ENCODE measurements at regions not wholly inside any gene's neighbourhood (a gene's known extent, or its start where the extent isn't known, plus 50 kb on each side); places are given as distances from the start of the nearest gene placed in this dataset.

DNA sequence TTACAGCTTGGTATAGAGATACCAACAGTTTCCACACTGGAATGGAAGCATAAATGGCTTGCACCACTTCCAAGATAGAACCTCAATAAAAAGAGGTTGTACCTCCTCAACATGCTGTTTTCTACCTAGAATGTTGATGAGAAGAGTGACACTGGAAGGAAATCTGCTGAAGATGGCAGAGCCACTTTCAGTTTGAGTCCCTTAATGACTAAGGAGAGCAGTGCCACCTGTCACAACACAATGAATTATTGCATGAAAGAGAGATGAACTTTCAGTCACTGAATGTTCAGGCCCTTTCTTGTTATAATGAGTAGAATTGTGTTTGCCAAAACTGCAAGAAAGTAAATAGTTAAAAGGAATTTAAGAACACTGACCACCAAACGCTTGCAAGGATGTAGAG, 958.5 kb downstream of the DTWD2 start:
- no peak for FAIRE-seq

DNA sequence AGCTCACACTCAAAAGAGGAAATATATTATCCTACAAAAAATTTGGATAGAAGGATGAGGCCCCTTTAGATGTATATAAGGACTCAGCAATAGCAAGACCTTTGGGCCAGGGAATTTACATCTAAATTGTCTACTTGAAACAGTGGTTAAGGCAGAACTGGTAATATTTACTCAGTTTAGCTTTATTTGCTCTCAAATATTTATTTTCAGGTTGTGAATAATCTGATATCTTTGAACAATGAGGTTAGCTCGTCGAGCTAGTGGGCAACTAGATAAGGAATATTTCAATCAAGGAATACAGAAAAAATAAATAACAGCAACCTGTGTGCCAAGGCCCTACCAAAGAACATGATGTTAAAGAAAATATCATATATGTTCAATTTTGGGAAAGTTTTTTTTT, 966.3 kb downstream of the DTWD2 start:
- no peak for FAIRE-seq

DNA sequence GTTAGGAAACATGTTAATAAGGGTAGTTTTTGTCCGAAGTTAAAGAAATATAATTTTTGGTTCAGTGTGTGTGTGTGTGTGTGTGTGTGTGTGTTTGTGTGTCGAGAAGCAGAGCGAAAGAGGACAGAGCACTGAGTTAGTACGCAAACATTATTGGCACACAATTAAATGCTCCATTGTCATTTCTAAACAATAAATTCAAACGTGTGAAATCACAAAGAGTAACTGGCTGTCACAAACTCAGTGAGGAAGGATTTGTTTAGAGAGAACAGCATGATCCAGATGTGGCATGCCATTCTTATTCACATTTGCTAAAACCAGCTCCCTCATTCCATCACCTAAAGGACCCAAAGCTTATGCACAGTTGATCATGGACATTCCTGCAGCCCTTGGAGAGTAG, 970.8 kb downstream of the DTWD2 start:
- no peak for FAIRE-seq

DNA sequence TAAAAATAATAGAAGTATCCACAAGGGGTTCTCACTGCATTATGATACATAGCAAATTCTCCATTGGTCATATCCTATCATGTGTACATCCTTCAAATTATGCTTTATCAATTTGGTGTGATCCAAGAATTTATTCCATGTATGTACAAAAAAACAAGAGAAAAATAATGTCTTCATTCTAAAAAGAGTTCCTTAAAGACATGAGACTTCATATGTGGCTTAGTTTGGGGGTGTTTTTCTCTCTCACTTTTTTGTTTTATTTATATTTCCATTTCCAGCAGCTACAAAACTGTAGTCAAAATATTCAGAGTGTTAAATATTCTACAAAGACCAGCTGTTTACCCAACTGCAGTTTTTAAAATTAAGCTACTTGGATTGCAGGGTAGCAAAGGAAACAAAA, 972.0 kb downstream of the DTWD2 start:
- no peak for FAIRE-seq

DNA sequence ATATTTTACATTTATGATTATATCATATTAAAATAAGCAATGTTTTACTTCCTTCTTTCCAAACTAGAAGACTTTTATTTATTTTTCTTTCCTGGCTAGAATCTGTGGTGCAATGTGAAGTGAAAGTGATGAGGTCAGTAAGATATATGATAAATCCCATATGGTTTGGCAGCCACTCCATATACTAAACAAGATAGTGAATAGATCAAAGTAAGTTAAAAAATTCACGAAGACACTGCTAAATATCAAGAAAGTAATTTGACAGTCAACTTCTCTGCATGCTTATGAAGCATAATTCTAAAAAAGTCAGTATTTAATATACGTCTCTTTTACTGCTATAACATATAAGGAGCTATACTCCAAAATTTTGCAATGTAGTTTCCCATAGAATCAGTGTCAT, 972.8 kb downstream of the DTWD2 start:
- no peak for FAIRE-seq

DNA sequence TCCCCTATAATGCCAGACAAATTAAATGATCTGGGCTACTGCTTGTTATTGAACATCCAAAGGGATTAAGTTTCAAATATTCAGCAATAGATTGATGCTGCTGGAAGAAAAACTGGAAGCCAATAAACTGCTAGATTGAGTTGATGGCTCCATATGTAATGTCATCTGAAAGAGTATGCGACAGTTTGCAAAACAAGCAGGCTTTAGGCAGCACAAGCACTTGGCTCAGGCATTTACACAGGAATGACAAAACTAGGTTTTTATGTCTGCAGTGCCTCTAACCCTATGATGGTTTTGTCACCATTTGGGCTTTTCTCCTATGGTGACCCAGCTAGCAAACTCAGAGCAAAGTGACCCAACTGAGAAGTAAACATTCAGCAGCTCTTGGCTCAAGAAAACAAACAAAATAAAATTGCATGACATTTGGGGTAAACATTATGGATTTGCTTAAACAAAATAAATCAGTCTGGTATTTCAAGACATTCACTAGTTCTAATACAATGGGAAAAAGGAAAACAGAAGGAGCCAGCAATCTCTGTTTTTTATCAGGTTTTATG, 978.5 kb downstream of the DTWD2 start:
- FAIRE-seq, result no peak

DNA sequence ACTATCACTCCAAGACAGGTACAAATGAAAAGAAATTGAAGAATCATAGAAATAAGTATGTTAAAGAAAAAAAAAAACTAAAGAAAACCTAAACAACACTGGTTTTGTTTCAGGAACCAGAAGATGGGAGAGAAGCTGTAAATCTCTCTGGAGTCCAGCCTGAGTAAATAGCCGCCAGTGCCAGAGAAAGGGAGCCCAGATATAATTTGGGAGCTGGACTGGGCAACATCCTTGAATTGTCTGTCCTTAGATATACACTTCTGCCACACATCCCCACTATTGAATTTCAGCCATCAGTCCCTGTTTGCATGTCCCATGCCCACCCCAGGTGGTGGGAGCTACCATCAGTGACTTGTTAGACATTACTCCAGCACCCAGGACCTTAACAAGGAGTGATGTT, 979.6 kb downstream of the DTWD2 start:
- FAIRE-seq, result no peak

DNA sequence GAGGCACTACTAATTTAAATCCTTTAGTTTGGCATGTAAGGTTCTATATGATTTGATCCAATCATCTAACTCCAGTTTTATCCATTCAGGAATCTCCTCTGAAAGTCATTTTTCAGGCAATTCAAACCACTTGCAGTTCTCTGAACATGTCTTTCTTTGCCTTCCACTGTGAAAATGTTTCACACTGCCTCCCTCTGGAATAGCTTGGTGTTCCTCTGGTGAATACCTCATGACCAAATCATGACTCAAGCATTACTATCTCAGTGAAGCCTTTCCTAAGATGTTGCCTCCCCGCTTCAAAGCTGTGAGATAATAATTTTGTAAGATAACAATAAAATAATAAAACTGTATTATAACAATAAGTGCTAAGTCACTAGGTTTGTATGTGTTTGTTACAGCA, 981.1 kb downstream of the DTWD2 start:
- FAIRE-seq, result no peak

DNA sequence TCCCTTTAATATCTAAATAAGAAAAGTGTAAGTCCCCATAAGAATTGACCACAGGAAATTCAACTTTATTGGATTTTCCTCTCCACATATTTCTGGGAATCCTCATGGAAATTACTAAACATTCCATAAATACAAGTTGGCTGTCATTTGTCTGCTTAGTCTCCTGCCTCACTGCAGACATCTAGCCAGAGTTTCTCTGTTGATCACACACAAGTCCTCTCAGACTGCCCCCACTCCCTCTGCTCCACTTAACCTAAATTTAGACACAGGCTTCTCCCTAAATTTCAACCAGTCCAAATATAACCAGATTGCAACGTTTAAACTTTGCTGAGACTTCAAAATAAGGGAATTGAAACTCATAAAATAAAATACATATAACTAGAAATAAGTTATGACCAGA, 982.1 kb downstream of the DTWD2 start:
- FAIRE-seq, result no peak

DNA sequence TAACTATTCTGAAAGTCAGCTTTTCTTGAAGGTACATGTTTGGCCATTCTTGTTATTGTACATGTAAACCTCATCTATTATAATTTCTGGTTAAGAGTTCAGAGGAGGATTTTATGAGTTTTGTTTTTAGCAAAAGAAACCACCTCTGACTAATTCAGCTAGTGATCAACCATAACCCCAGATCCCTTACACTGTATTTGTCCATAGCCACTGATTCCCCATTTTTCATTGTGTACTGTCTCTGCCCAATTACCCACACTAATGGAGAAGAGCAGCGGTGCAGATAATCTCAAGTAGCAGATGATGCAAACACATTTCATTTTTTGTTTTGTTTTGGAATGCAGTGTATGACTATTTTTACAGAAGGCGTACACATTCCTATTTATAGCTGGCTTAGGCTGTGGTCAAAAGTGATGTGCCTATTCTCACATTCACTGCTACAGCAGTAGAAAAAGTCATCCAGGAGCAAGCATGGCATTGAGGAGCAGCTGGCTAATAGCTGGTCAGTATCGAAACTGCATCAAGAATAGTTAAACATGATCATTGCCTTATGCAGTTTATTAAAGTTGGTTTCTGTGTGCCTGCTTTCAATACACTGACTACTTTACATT, 988.3 kb downstream of the DTWD2 start:
- FAIRE-seq, result no peak

DNA sequence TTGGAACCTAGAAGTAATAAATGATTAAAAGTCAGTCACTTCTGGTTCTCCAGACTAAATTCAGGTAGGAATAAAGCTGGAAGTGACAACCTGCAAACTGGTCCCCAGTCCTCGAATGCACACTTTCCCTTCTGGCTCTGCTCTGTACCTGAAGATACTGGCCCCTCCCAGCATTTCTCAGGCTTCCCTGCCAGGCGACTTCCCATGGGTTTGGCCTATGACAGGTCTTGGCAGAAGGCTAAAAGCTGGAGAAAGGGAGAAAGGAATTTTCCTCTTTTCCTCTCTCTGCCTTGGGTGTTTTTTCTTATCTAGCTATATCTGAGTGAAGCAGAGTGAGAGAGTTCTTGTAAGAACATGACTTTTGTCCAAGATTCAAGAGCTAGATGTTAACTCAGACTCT, 1005.7 kb downstream of the DTWD2 start:
- no peak for FAIRE-seq

DNA sequence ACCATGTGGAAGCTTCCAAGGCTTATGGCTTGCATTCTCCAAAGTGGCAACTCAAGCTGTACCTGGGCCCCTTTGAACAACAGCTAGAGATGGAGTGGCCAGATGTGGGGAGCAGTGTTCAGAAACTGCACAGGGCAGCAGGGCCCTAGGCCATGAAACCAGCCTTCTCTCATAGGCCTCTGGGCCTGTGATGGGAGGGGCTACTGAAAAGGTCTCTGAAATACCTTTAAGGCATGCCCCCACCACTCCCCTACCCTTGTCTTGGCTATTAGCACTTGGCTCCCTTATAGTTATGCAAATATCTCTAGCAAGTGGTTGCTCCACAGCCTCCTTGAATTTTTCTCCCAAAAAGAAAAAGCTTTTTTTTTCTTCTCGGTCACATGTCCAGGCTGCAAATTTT, 1014.6 kb downstream of the DTWD2 start:
- FAIRE-seq, result no peak

DNA sequence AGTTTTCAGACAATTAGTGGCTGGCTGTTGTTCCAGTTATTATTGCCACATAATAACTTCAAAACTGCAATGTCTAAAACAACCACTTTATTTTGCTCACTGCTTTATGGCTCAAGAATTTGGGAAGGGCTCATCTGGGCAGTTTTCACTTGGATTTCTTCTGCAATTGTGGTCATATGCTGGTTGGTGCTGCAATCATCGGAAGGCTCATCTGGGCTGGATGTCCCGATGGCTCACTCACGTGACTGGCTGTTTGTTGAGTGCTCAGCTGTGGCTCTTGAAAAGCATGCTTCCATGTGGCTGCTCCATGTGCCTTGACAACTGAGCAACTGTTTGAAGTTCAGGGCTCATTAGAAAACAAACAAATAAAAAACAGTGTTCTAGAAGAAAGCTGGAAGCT, 1032.5 kb downstream of the DTWD2 start:
- no peak for FAIRE-seq

DNA sequence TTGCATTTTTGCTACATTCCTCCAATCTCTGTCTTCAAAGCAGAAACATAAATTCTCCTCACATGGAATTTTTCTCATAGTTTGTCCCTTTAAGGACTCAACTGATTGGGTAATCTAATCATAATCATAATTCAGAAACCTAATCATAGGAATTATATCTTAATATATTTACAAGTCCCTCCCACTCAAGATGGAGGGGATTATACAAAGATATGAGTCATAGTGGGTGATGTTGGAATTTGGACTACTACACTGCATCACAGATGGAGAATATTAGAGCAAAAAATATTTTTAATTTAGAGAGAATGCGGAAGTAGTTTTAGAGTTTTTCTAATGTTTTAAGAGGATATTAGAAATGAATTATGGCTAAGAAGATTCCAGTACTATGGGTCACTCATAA, 1034.0 kb downstream of the DTWD2 start:
- FAIRE-seq, result no peak

DNA sequence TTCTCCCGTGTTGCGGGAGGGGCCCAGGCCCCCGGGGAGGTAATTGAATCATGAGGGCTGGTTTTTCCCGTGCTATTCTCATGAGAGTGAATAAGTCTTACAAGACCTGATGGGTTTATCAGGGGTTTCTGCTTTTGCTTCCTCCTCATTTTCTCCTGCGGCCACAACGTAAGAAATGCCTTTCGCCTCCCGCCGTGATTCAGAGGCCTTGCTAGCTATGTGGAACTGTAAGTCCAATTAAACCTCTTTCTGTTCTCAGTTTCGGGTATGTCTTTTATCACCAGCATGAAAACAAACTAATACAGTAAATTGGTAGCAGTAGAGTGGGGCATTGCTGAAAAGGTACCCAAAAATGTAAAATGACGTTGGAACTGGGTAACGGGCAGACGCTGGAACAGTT, 1035.1 kb downstream of the DTWD2 start:
- FAIRE-seq, result no peak

DNA sequence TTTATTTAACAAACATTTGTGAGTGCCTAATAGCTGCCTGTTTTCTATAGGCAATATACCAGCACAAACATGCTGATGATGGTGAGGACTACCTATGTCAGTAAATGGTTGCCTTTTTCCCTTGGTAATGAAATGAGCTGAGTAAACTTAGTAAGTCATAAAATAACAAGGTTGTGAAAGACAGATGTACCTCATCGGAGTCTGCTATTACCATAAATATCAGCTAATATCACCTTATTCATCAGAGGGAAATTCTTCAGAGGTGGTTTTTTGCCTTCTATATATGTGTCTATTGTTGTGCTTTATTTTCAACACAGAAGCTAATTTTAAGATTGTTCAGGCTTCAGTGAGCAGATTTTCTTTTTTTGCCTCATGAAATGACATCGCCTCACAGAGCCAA, 1040.5 kb downstream of the DTWD2 start:
- no peak for FAIRE-seq

DNA sequence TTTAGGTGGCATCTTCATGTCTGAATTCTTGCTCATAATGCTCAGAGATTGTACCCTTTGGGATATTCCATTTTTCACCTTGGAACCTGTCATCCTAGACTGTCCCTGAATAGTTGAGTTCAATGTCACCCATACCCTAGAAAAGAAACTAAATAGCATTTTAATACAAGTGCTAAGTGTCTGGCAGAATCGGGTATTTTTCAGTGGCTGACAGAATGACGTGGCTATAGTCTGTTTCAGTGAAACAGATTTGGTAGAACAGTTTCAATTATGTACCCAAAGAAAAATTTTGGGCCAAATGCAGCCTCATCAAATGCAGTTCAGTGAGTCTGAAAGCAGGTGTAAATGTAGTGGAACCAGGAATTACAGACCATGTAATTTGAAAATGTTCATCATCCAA, 1041.2 kb downstream of the DTWD2 start:
- no peak for FAIRE-seq

DNA sequence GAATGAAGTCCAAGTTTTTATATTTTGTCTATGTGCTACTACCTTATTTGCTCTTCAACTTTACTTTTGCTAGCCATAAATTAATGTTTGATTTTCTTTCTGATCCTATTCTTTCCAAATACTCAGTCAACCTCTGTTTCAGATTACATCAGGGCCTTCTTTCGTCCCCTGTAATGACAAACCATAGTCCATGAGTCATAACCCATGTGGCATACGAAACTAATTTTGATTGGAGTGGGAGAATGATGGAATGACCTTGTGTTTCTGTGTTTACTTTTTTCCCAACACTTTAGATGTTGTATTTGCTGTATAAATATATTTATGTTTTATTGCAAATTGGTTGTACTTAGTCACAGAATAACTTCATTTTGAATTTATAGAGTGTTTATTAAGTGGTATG, 1043.1 kb downstream of the DTWD2 start:
- FAIRE-seq, result no peak

DNA sequence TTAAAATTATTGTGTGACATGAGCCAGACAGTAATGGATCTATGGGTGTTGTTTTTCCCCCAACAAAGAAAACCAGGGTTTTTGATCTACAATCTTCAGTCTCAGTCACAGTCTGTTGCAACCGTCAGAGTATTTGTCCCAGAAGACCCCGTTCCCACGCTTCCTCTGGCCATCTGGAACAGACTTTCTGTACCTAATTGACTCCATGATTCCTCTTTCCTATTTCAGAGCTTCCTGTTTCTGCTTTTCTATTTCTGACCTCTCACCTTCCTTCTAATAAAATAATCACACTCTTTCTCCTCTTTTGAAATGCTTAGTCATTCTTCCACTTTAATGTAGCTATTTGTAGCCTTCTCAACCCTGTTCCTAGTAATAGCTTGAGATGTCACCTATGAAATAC, 1044.8 kb downstream of the DTWD2 start:
- no peak for FAIRE-seq

DNA sequence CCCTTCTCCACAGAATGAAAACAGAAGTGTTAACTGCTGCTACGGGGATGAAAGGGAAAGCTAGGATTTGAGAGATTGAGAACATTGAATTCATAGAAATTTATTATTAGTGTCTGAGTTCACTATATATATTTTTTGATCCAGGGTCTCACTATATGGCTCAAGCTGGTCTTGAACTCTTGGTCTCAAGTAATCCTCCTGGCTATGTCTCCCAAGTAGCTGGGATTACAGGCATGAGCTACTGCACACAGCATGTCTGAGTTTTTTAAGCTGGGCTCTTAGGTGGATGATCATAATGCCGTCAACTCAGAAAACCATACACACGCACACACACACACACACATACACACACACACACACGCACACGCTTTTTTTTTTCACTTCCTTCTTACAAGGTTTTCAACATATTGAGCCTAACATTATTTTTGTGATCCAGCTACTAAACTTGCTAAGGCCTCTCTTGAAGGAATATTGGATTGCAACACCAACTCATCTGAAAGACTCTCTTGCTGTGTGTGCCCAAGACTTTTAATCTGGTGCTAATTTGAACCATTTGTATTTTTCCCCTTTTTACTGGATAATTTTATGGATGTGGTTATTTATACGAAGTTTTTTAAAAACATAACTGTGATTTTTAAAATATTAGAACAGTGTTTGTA, 1045.4 kb downstream of the DTWD2 start:
- no peak for FAIRE-seq

DNA sequence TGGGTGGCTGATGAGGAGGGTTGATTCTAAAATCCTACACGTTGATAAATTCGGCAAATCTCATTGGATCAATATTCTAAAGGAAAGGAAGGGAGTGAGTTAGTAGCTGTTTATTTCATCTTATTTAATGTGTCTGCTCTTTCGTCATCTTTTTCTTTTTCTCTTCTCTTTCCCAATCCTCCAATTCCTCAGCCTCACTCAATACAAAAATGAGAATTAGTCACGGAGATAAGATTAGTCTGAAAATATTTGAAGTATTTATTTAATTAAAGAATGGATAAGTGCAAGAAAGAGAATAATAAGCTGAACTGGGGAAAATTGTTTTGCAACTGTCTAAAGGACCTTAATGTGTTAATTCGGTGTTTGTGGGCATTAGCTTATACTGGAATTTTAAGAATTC, 1095.1 kb downstream of the DTWD2 start:
- FAIRE-seq, result no peak

DNA sequence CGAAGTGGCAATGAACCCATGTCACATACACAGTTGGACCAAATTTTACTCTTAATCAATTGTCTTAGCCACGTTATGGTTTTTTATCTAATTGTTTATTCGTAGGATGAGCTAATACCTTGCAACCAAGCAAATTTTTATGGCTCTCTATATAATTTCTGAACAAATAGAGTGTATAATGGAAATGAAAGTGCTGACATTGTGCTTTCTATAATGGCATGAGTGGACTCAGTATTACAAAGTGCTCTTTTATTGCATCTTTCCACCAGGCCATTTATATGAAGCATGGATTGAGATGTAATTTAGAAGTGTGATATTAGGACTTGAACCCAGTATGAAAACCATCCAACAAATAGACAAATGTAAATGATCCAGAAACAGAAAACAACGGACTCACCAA, 1096.0 kb downstream of the DTWD2 start:
- no peak for FAIRE-seq

DNA sequence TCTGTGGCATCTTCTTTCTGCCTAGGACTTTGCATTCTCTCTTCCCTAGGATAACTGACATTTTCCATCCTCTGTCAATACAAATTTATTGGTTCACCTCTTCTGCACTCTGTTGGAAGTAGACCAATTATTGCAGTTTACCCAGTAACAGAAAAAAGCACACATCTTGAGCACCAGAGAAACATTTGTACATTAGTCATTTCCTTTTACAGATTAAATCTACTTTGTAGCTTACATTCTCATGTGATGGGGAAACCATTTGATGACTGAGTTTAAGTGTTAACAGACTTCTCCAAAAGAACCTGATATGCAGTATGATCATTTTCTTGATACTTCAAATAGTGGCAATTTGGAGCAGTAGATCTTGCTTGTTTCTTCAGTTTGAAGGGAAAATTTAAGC, 1098.8 kb downstream of the DTWD2 start:
- no peak for FAIRE-seq

DNA sequence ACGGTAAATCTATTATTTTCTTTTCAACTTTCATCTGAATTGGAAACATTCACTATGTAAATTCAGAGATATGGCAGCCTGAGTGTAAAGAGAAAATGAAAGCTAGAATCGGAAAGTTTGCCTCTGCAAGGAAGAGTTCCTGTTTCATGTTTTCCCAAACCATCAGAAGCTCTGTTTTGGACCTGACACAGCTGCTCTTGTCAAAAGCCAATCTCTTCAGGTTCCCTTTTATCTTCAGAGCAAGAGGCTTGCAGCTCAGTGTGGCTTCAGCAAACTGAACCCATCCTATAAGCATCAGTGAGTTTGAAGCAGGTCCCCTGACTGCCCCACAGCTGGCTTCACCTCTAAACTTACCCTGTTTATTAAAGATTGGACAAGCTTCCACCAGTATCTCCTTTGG, 1099.7 kb downstream of the DTWD2 start:
- FAIRE-seq, result no peak
